Trophoblast cell (in vitro differentiated cells and primary cell): ENCODE measurements at regions not wholly inside any gene's neighbourhood (a gene's known extent, or its start where the extent isn't known, plus 50 kb on each side); places are given as distances from the start of the nearest gene placed in this dataset.

Experiments
- DNase-seq, 2 donors: peaks; one replicate each; pipeline ENCODE4 v3.0.0-alpha.2; 2016
- H2AFZ ChIP-seq: 2 replicates; pipeline ENCODE4 v1.6.1; 2013; ENCODE audit warnings: low read length, moderate library complexity, mild to moderate bottlenecking; ENCODE audit not compliant: insufficient read depth, poor library complexity
- H2AK5ac ChIP-seq: 2 replicates; pipeline ENCODE4 v1.6.1; 2013; ENCODE audit warnings: mild to moderate bottlenecking, low read length
- H2BK120ac ChIP-seq: 2 replicates; pipeline ENCODE4 v1.6.1; 2013; ENCODE audit warnings: low read length, mild to moderate bottlenecking, moderate library complexity; ENCODE audit not compliant: insufficient read depth, poor library complexity
- H2BK12ac ChIP-seq: 2 replicates; pipeline ENCODE4 v1.6.1; 2013; ENCODE audit warnings: mild to moderate bottlenecking, low read length, moderate library complexity
- H2BK5ac ChIP-seq: 2 replicates; pipeline ENCODE4 v1.6.1; 2013; ENCODE audit warnings: low read length, low read depth, moderate library complexity, mild to moderate bottlenecking; ENCODE audit not compliant: poor library complexity
- H3K14ac ChIP-seq: 2 replicates; pipeline ENCODE4 v1.6.1; 2013; ENCODE audit warnings: mild to moderate bottlenecking, low read length
- H3K18ac ChIP-seq: 2 replicates; pipeline ENCODE4 v1.6.1; 2013; ENCODE audit warnings: mild to moderate bottlenecking, low read length
- H3K23ac ChIP-seq: 2 replicates; pipeline ENCODE4 v1.6.1; 2013; ENCODE audit warnings: low read length
- H3K27ac ChIP-seq: 2 replicates; pipeline ENCODE4 v1.5.1; 2013; ENCODE audit warnings: low read depth, mild to moderate bottlenecking, inconsistent platforms, low read length, moderate library complexity
- H3K27me3 ChIP-seq: 2 replicates; pipeline ENCODE4 v1.6.1; 2013; ENCODE audit warnings: inconsistent platforms, mild to moderate bottlenecking, low read length, moderate library complexity; ENCODE audit not compliant: insufficient read depth
- H3K36me3 ChIP-seq, 2 experiments: 1 replicate in 1 of 2; 2 replicates in 1 of 2; pipeline ENCODE4 v1.6.1; 2013; ENCODE audit warnings: low read length in 2 of 2, mild to moderate bottlenecking in 2 of 2, moderate library complexity in 1 of 2; ENCODE audit not compliant: insufficient read depth in 2 of 2, control insufficient read depth in 1 of 2
- H3K4ac ChIP-seq: 2 replicates; pipeline ENCODE4 v1.6.1; 2013; ENCODE audit warnings: low read depth, mild to moderate bottlenecking, low read length, moderate library complexity
- H3K4me1 ChIP-seq, 2 experiments: 1 replicate in 1 of 2; 2 replicates in 1 of 2; pipeline ENCODE4 v1.6.1; 2013; ENCODE audit warnings: low read length in 2 of 2, mild to moderate bottlenecking in 2 of 2, moderate library complexity in 1 of 2; ENCODE audit not compliant: insufficient read depth in 2 of 2, control insufficient read depth in 1 of 2
- H3K4me2 ChIP-seq: 2 replicates; pipeline ENCODE4 v1.6.1; 2013; ENCODE audit warnings: inconsistent platforms, mild to moderate bottlenecking, low read length, moderate library complexity
- H3K4me3 ChIP-seq: 2 replicates; pipeline ENCODE4 v1.5.1; 2013; ENCODE audit warnings: mild to moderate bottlenecking, low read depth, low read length, inconsistent platforms
- H3K79me1 ChIP-seq: one replicate; pipeline ENCODE4 v1.6.1; 2013; ENCODE audit warnings: low read length
- H3K79me2 ChIP-seq: 2 replicates; pipeline ENCODE4 v1.6.1; 2013; ENCODE audit warnings: low read length, mild to moderate bottlenecking; ENCODE audit not compliant: control insufficient read depth, insufficient read depth, poor library complexity
- H3K9ac ChIP-seq: 2 replicates; pipeline ENCODE4 v1.6.1; 2013; ENCODE audit warnings: mild to moderate bottlenecking, low read length
- H3K9me3 ChIP-seq: 2 replicates; pipeline ENCODE4 v1.6.1; 2013; ENCODE audit warnings: low read depth, mild to moderate bottlenecking, control low read depth, inconsistent platforms, low read length; ENCODE audit not compliant: insufficient read depth
- H4K12ac ChIP-seq: 2 replicates; pipeline ENCODE4 v1.6.1; 2013; ENCODE audit warnings: low read depth, mild to moderate bottlenecking, low read length, moderate library complexity
- H4K8ac ChIP-seq: 2 replicates; pipeline ENCODE4 v1.6.1; 2013; ENCODE audit warnings: low read depth, mild to moderate bottlenecking, low read length, moderate library complexity
- H4K91ac ChIP-seq: one replicate; pipeline ENCODE4 v1.6.1; 2013; ENCODE audit warnings: low read depth, mild to moderate bottlenecking, low read length, moderate library complexity
- WGBS: extraction: QIAGEN DNeasy Blood & Tissue Kit; methylation state at CpG from one replicate; pipeline ENCODE4 v1.1.7; 2013; ENCODE audit warnings: missing lambda C conversion rate; ENCODE audit not compliant: insufficient read length, insufficient coverage; ENCODE audit errors: extremely low coverage; 5-methylcytosine and 5-hydroxymethylcytosine counted together

- no peak for DNase-seq
- H2BK12ac ChIP-seq = no peak overlapping the region
- no peak overlapping the region for H3K4ac ChIP-seq
- H3K9ac ChIP-seq = no peak overlapping the region
- no peak overlapping the region for H3K14ac ChIP-seq
- H3K79me1 ChIP-seq = no peaks in the 10 kb centered on the region
- no peak overlapping the region for H2AK5ac ChIP-seq
- H4K91ac ChIP-seq = no peak overlapping the region
- H3K4me2 ChIP-seq = no peak overlapping the region
- H3K9me3 ChIP-seq = no peaks in the 10 kb centered on the region
- H2BK120ac ChIP-seq = no peak overlapping the region
- no peaks in the 10 kb centered on the region for H3K79me2 ChIP-seq
- H3K27ac ChIP-seq = no peak overlapping the region
- H2AFZ ChIP-seq = no peak overlapping the region
- H3K4me3 ChIP-seq = no peak overlapping the region
- H3K23ac ChIP-seq = no peak overlapping the region
- no peak overlapping the region for H3K18ac ChIP-seq
- no peak overlapping the region for H4K8ac ChIP-seq
- no peaks in the 10 kb centered on the region for H3K36me3 ChIP-seq
- H2BK5ac ChIP-seq = no peak overlapping the region
- no peaks in the 10 kb centered on the region for H3K27me3 ChIP-seq
- no peak overlapping the region for H4K12ac ChIP-seq
- H3K4me1 ChIP-seq = no peaks in the 10 kb centered on the region
Measured at GRCh38 chr13:104099750-104100149, 1033.5 kb upstream of the SLC10A2 start.

- Histone ChIP-seq H3K23ac (no peak overlapping the region), H3K4me1 (no peaks in the 10 kb centered on the region), H3K9me3 (no peaks in the 10 kb centered on the region), H2BK12ac (no peak overlapping the region), H3K9ac (no peak overlapping the region), H3K18ac (no peak overlapping the region), H3K27ac (no peak overlapping the region), H3K4me2 (no peak overlapping the region), H3K36me3 (no peaks in the 10 kb centered on the region), H2BK5ac (no peak overlapping the region), H4K8ac (no peak overlapping the region), H3K79me2 (no peaks in the 10 kb centered on the region), H3K79me1 (no peaks in the 10 kb centered on the region), H4K12ac (no peak overlapping the region), H4K91ac (no peak overlapping the region), H2AK5ac (no peak overlapping the region), H3K4ac (no peak overlapping the region), H3K4me3 (no peak overlapping the region), H2BK120ac (no peak overlapping the region), H2AFZ (no peak overlapping the region), H3K27me3 (no peaks in the 10 kb centered on the region), H3K14ac (no peak overlapping the region)
- WGBS = no CpG with 5 or more reads among the region's 4 CpGs
- no peak for DNase-seq
Measured at GRCh38 chr13:104098421-104098820, 1032.2 kb upstream of the SLC10A2 start.

DNA sequence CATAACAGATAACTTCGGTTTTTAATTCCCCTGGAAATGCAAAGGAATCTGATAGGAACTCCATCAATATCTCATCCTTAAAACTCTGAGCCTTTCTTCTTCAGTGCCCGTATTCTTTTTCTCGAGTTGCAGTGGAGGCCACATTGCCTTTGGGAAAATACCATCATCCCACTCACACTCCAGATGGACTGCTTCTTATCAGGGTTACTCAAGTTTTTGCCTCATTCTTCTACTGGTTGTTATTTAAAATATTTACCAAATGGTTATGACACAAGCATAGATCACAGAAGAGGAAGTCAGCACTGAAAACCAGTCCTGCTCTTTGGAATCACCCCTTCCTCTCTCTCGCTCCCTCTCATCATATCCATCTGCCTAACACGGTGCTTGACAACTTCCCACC is 1020.5 kb upstream of the SLC10A2 start:
- Histone ChIP-seq H3K27ac (no peak overlapping the region), H3K36me3 (no peaks in the 10 kb centered on the region), H4K12ac (no peak overlapping the region), H3K14ac (no peak overlapping the region), H4K91ac (no peak overlapping the region), H3K27me3 (no peaks in the 10 kb centered on the region), H3K4me2 (no peak overlapping the region), H2AK5ac (no peak overlapping the region), H3K4ac (no peak overlapping the region), H2BK120ac (no peak overlapping the region), H4K8ac (no peak overlapping the region), H3K79me1 (no peaks in the 10 kb centered on the region), H2BK5ac (no peak overlapping the region), H3K9ac (no peak overlapping the region), H2BK12ac (no peak overlapping the region), H3K4me1 (no peaks in the 10 kb centered on the region), H2AFZ (no peak overlapping the region), H3K23ac (no peak overlapping the region), H3K18ac (no peak overlapping the region), H3K79me2 (no peaks in the 10 kb centered on the region), H3K9me3 (no peaks in the 10 kb centered on the region), H3K4me3 (no peak overlapping the region)
- peak; percentile 47 to 84 for DNase-seq
- WGBS = no CpG with 5 or more reads among the region's 5 CpGs

- Histone ChIP-seq H2BK12ac (no peak overlapping the region), H3K9me3 (no peaks in the 10 kb centered on the region), H3K23ac (no peak overlapping the region), H3K9ac (no peak overlapping the region), H3K27me3 (no peaks in the 10 kb centered on the region), H3K79me2 (no peaks in the 10 kb centered on the region), H3K4ac (no peak overlapping the region), H3K18ac (no peak overlapping the region), H4K8ac (no peak overlapping the region), H3K14ac (no peak overlapping the region), H3K27ac (no peak overlapping the region), H3K4me2 (no peak overlapping the region), H2BK5ac (no peak overlapping the region), H3K4me3 (no peak overlapping the region), H3K4me1 (no peaks in the 10 kb centered on the region), H2BK120ac (no peak overlapping the region), H3K79me1 (no peaks in the 10 kb centered on the region), H3K36me3 (no peaks in the 10 kb centered on the region), H4K12ac (no peak overlapping the region), H2AK5ac (no peak overlapping the region), H2AFZ (no peak overlapping the region), H4K91ac (no peak overlapping the region)
- DNase-seq = no peak
- WGBS = no CpG with 5 or more reads among the region's 1 CpG
Measured at GRCh38 chr13:104086210-104086609, 1020.0 kb upstream of the SLC10A2 start.
